ENCODE measurements at regions not wholly inside any gene's neighbourhood (a gene's known extent, or its start where the extent isn't known, plus 50 kb on each side); places are given as distances from the start of the nearest gene placed in this dataset.

DNA sequence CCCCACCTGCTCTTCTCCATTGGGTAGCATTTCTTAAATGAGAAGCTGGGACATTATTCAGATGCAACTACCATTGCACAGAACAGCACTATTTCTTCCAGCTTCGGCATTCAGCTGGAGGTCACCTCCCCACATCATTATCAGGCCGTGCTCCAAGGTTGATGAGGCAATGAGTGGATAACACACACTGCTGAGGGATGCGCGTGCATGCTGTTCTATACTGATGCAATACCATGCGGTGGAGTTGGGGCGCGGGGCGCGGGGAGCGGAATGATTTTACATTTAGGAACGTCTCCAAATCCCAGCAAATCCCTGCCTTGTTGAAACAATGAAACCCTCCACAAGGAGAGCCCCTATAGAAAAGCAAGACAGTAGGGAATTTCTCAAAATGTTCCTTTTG, 283.4 kb downstream of the GRIN2B start:
- no peak for DNase-seq (ENCODE audit: extremely low read depth, low read depth)
- TF ChIP-seq, protein P1, sequence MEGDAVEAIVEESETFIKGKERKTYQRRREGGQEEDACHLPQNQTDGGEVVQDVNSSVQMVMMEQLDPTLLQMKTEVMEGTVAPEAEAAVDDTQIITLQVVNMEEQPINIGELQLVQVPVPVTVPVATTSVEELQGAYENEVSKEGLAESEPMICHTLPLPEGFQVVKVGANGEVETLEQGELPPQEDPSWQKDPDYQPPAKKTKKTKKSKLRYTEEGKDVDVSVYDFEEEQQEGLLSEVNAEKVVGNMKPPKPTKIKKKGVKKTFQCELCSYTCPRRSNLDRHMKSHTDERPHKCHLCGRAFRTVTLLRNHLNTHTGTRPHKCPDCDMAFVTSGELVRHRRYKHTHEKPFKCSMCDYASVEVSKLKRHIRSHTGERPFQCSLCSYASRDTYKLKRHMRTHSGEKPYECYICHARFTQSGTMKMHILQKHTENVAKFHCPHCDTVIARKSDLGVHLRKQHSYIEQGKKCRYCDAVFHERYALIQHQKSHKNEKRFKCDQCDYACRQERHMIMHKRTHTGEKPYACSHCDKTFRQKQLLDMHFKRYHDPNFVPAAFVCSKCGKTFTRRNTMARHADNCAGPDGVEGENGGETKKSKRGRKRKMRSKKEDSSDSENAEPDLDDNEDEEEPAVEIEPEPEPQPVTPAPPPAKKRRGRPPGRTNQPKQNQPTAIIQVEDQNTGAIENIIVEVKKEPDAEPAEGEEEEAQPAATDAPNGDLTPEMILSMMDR (IDR thresholded peaks at IDR 0.05; ENCODE audit: low read depth, low read length) = no peak

DNA sequence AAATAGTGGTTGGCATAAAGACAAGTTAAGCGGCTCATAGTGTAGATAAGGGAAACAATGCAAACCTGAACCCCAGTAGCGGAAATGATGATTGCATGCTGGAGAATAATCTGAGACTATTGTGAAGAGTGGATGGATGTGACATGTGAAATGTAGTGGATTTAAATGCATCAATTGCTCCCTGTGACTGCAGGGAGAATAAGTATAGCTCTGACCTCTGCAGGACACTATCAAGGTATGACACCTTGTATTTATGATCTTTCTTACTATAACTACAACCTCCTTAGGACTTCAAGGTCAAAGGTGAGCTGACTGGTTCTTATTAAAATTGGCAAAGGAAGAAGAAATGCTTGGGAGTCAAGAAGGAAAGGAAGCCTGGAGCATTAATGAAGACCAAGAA, 285.6 kb downstream of the GRIN2B start:
- no peak for DNase-seq (ENCODE audit: extremely low read depth, low read depth)
- TF ChIP-seq, protein P1 (IDR thresholded peaks at IDR 0.05; ENCODE audit: low read depth, low read length) = no peak

DNA sequence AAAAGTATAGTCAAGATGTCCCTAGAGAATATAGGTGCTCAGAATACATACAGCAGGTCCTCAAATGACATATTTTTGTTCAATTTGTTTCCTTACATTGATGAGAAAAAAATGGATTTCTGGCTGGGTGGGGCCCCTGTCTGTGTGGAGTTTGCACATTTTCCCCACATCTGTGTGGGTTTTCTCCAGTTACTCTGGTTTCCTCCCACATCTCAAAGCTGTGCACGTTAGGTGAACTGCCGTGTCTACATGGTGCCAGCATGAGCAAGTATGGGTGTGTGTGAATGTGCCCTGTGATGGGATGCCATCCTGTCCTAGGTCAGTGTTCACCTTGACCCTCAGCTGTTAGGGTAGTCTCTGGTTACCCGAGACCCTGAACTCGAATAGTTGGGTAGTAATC, 289.1 kb downstream of the GRIN2B start:
- no peak for DNase-seq (ENCODE audit: extremely low read depth, low read depth)
- TF ChIP-seq, protein P1 (IDR thresholded peaks at IDR 0.05; ENCODE audit: low read depth, low read length) = no peak

DNA sequence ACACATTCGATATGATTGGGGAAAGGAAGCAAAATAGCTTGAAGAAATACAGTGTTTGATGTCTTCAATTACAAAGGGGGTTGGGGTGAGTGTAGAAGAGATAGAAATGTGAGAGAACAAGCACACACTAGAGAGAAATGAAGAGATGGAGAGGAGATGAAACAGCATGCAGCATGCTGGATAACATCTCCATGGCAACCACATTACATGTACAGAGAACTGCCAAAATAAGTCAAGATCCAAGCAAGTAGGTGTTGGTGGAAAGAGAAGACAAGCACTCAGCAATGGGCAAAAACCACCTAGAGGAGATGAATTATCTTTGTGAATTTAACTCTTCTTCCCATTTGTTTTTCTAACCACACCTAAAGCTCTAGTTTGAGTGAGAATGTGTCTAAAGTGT, 289.8 kb downstream of the GRIN2B start:
- DNase-seq (ENCODE audit: extremely low read depth, low read depth) = no peak
- TF ChIP-seq, protein P1 (IDR thresholded peaks at IDR 0.05; ENCODE audit: low read depth, low read length) = no peak

DNA sequence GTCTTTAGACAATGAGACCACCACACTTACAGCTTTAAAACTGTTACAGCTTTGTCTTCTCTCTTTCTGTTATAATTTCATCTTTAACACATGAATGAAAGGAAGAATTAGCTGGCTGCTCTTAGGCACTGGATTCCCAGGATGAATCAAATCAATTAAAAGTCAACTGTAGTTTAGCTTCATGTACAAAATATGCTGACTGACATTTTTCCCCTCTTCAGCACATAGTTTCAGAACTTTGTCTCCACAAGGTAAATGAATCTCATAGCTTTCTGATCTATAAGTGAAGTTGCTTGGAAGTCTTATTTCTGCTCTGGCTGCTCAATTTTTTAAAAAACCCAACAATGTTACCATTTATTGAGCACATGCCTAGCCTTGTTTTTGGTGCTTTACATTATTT, 293.8 kb downstream of the GRIN2B start:
- TF ChIP-seq, protein P1 (IDR thresholded peaks at IDR 0.05; ENCODE audit: low read depth, low read length) = no peak
- no peak for DNase-seq (ENCODE audit: extremely low read depth, low read depth)

DNA sequence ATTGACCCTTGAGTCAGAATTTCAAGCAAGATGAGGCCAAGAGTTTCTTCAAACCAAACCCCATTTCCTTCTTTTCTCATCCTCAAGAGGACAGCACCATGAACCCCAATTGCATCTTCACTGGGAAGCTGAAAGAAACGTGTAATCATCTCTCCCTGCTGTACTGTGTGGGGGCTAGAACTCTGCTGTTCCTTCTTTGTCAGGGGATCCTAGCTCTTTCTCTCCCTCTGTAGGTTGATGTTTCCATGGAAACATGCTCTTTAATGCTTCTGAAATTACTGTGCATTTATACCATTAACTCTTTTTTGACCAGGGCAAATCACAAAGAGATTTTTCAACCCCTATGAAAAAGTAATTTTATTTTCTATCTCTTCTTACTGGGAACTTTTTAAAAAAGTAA, 295.1 kb downstream of the GRIN2B start:
- TF ChIP-seq, protein P1 (IDR thresholded peaks at IDR 0.05; ENCODE audit: low read depth, low read length) = no peak
- DNase-seq (ENCODE audit: extremely low read depth, low read depth) = no peak

DNA sequence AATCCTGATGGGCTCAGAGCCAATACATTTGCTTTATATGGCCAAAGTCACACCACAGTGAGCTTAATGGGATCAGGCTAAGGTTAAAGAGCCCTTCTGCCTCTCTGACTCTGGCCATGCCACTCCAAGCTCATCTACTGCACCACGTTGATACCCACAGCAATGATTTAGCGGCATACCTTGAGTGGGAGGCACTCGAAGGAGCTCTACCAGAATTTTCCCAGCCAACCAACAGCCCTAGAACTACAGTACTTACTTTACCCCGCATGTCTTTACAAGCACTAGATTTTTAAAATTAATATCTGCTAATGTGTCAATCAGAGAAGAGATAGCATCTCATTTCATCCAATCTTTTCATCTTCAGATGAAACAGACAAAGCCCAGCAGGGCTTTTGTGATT, 300.5 kb downstream of the GRIN2B start:
- TF ChIP-seq, protein P1 (IDR thresholded peaks at IDR 0.05; ENCODE audit: low read depth, low read length) = no peak
- no peak for DNase-seq (ENCODE audit: extremely low read depth, low read depth)
